ENCODE measurements at regions not wholly inside any gene's neighbourhood (a gene's known extent, or its start where the extent isn't known, plus 50 kb on each side); places are given as distances from the start of the nearest gene placed in this dataset.

GRCh38 chr2:61677942-61678341 lies 139.8 kb upstream of the XPO1 start:
- FAIRE-seq, result no peak
- Histone ChIP-seq H3K18ac (ENCODE audit: extremely low read depth, low read length) (no peak overlapping the region), H2BK12ac (ENCODE audit: low read depth, low read length) (no peak overlapping the region), H3K79me1 (ENCODE audit: low read depth, low read length) (no peaks in the 10 kb centered on the region), H3K4me1 (replicated peaks in 1 of 4; ENCODE audit: control insufficient read depth in 3 of 4, insufficient read depth in 4 of 4, low read length in 3 of 4) (no peaks in the 10 kb centered on the region), H3K9me3 (ENCODE audit: insufficient read depth in 2 of 2, low read depth in 1 of 2, low read length in 1 of 2) (peaks cover 8 to 12% of the 10 kb centered on the region in 2 experiments; a peak in 3 of 4 replicates), H4K8ac (ENCODE audit: extremely low read depth, insufficient read depth, low read length) (no peak overlapping the region), H2BK5ac (ENCODE audit: low read depth, low read length) (no peak overlapping the region), H2BK20ac (ENCODE audit: low read length) (no peak overlapping the region), H3K36me3 (ENCODE audit: control insufficient read depth in 2 of 4, insufficient read depth in 4 of 4, low read length in 3 of 4) (no peaks in the 10 kb centered on the region; a peak in 1 of 8 replicates), H3K4ac (replicated peaks; ENCODE audit: insufficient read length, low read depth, low read length) (no peak overlapping the region), H3K79me2 (ENCODE audit: control insufficient read depth in 1 of 2, insufficient read depth in 2 of 2, low read length in 2 of 2) (no peaks in the 10 kb centered on the region), H3K27ac (ENCODE audit: low read depth, low read length) (no peak overlapping the region), H2BK120ac (replicated peaks; ENCODE audit: low read depth, low read length) (no peak overlapping the region), H2BK15ac (ENCODE audit: low read length) (no peak overlapping the region), H2AFZ (ENCODE audit: low read length) (no peak overlapping the region), H4K20me1 (replicated peaks in 1 of 2; ENCODE audit: control insufficient read depth in 1 of 2, insufficient read depth in 2 of 2, low read length in 2 of 2) (no peaks in the 10 kb centered on the region), H3K56ac (replicated peaks; ENCODE audit: insufficient read length, low read depth, low read length) (no peak overlapping the region), H3K23me2 (ENCODE audit: low read depth, low read length) (no peaks in the 10 kb centered on the region), H4K5ac (ENCODE audit: insufficient read length, low read depth, low read length) (no peak overlapping the region), H3K23ac (ENCODE audit: insufficient read length) (no peak overlapping the region), H3K9ac (replicated peaks in 1 of 4; ENCODE audit: extremely low read depth in 1 of 4, low read depth in 3 of 4, low read length in 3 of 4) (no peak overlapping the region), H4K91ac (replicated peaks; ENCODE audit: insufficient read length, low read length) (no peak overlapping the region), H2AK5ac (ENCODE audit: low read depth, low read length) (no peak overlapping the region), H3K4me3 (ENCODE audit: extremely low read depth in 1 of 4, insufficient read depth in 2 of 4, low read depth in 3 of 4, low read length in 4 of 4) (no peak overlapping the region), H3K27me3 (replicated peaks in 1 of 4; ENCODE audit: control insufficient read depth in 3 of 4, extremely low read depth in 1 of 4, insufficient read depth in 3 of 4, low read length in 3 of 4) (no peaks in the 10 kb centered on the region), H3K14ac (ENCODE audit: insufficient read length) (no peak overlapping the region), H3K4me2 (ENCODE audit: insufficient read depth in 1 of 2, low read depth in 2 of 2, low read length in 2 of 2) (no peak overlapping the region)
- DNase-seq (ENCODE audit: low read depth in 1 of 2, low spot score in 2 of 2), result no peak
- POLR2A ChIA-PET (ENCODE audit: partially characterized antibody), result no interaction called here
- CTCF ChIA-PET (ENCODE audit: partially characterized antibody), result no interaction called here
- no peak for TF ChIP-seq CHD7 (IDR thresholded peaks at IDR 0.05; ENCODE audit: insufficient replicate concordance, low read length)
- no peak for TF ChIP-seq EGR1 (IDR thresholded peaks at IDR 0.05; ENCODE audit: borderline replicate concordance, low read depth, low read length)

All from H1 (cell line).